ENCODE measurements at regions not wholly inside any gene's neighbourhood (a gene's known extent, or its start where the extent isn't known, plus 50 kb on each side); places are given as distances from the start of the nearest gene placed in this dataset.
"Not testable (repeated sequence)": the region's sequence is repeated elsewhere in the genome, so short reads cannot be mapped to it uniquely, and the experiment has no call there.

- no peak for DNase-seq
Measured at GRCh38 chr2:65778137-65778536, 345.7 kb upstream of the SPRED2 start.

DNA sequence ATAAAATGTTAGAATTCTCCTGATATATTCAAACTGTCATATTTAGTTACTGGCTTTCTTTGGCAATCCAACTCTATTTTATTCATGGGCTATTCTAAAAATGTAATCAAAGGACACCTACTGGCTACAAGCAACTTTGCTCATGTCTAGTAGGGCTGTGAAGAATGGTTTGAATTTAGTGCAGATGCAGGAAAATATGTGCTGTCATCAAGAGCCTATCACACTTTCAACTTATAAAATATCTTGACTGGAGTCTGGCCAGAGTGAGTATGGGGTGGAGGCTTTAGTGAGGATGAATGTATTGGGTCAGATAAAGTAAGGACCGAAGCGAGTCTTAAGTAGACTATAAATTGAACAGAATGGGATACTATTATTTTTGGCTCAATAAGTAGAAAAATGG, 343.4 kb upstream of the SPRED2 start:
- DNase-seq = no peak

DNA sequence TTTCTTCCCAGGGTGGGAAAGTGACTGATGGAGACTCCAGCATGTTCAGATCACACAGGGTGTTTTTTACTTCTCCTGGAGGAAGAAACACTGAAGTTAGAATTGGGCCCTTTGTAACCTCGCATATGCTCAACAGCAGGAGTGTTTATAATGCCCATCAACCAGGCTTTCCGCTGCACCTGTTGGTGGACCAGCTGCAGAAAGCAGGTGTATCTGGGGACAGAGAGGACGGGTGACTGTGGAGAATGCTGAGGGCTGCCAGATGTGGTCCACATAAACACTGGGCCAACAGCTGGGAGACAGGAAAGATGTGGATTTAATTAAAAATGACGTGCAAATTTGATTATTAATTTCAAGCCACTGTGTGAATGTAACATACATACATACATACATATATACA, 335.5 kb upstream of the SPRED2 start:
- DNase-seq = no peak

DNA sequence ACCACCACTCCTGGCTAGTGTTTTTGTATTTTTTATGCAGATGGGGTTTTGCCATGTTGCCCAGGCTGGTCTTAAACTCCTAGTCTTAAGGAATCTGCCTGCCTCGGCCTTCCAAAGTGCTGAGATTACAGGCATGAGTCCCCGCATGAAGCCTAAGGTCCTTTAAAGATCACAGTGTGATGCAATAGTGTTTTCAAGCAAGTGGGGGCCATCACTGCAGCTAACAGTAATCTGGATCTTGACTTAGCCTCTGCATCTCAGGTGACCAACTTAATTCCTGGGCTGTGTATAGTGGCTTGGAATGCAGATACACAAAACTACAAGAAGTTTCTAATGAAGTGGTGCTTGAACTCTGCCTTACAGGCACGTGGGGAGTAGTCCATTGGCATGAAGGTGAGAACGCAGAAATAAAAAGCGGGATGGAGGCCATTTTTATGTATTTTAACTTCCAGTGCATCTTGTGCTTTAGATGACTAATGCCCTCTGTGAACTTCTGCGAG, 334.4 kb upstream of the SPRED2 start:
- no peak for DNase-seq

DNA sequence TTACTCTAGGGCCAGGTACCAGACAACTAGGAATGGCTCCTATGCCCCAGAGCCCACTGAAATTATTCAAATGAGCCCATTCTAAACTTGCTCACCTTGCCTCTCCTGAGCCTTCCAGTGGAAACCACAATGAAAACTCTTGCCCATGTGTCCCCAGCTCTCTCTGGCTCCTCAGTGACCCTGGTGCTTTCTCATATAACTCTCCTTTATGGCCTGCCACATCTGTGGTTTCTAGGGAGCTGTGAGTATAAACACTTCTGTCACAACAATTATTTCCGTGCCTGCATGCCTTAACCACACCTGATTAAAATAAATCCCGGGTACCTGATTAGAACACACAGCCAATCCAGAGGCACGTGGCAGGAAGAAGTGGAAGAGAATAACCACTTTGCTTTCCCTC, 333.0 kb upstream of the SPRED2 start:
- DNase-seq = no peak

GRCh38 chr2:65762068-65762467, 329.7 kb upstream of the SPRED2 start:
- no peak for DNase-seq

GRCh38 chr2:65754219-65754618, 321.8 kb upstream of the SPRED2 start:
- DNase-seq = no peak

DNA sequence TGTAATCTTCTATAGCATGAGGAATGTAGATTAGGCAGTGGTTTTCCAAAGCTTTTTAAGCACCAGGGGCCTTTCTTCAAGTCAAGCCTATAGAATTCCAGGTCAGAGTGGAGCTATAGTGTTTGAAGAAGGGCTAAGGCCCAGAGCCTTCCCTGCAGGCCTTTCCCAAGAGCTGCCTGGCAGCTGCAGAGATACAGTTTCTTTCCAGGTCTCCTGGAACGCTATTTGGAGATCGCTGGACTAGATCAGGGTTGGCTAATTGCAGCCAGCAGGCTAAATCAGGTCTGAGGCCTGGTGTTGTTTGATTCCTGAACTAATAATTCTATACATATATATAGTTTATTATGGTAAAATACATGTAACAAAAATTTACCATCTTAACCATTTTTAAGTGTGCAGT, 319.0 kb upstream of the SPRED2 start:
- DNase-seq = no peak

- no peak for DNase-seq
Measured at GRCh38 chr2:65749545-65749944, 317.1 kb upstream of the SPRED2 start.

DNA sequence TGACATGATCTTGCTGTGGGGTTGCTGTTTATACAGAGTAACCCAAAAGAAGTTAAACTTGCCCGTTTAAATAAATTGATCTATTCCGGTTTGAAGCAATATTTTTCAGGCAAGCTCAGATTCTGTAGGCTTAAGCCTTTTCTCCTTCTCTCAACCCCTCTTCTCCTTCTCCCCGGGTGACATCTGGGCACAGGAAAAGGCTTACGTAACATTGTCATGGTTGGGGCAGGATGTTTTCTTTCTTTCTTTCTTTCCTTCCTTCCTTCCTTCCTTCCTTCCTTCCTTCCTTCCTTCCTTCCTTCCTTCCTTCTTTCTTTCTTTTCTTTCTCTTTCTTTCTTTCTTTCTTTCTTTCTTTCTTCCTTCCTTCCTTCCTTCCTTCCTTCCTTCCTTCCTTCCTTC, 315.5 kb upstream of the SPRED2 start:
- DNase-seq = not testable (repeated sequence)

GRCh38 chr2:65746931-65747675, 314.7 kb upstream of the SPRED2 start:
- DNase-seq = no peak

GRCh38 chr2:65744477-65745200, 312.2 kb upstream of the SPRED2 start:
- no peak for DNase-seq

DNA sequence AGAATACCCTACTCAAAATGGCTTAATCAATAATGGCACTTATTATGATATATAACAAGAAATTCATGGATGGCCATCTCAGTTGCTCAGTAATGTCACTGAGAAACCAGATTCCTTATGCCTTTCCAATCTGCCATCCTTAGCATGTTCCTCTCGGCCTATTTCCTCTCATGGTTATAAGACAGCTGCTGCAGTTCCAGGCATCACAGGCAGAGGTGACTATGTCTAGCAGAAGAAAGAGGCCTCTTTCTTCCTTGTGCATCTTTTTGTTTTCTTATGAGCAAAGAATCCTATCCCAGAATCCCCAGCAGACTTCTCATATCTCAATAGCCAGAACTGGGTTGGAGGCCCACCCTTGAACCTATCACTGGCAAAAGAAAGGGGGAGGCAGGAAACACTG, 310.6 kb upstream of the SPRED2 start:
- DNase-seq = no peak

DNA sequence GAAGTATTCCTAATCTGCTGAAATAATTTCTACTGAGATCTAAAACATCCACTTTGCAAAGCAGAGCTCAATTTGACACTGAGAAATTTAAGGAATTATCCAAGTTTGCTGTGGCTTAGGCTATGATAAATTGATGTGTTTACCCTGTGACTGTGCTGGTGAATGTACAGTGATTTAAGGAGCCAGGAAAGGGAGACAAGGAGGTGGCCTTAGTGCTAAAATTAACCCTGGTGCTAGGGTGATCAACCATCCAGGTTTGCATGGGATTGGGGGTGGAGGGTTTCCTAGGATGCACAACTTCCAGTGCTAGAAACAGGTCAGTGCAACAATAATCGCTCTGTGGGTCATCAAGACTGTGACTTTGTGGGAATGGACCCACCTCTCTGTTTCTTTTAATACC, 307.5 kb upstream of the SPRED2 start:
- no peak for DNase-seq

DNA sequence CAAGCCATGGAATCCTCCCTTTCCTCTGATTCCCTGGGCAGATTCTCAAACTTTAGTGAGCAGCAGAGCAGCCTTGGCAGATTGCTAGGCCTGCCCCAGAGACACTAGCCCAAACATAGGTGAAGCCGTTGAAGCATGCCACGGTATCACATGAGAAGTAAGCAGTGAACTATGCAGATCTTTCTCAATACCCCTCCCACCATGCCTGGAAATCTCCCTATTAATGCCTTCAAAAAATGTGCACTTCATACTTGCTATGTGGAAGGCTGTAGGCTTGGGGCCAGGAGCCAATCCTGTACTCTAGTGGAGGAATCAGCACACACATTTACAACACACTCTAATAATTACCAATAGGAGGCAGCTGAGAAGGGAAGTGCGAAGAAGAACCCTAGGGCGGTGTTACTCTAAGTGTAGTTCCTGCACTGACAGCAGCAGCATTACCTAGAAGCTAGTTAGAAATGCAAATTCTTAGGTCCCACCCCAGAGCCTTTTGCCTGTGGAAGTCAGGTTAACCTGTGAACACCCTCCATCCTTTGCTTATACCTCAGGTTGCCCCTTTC, 305.1 kb upstream of the SPRED2 start:
- no peak for DNase-seq

DNA sequence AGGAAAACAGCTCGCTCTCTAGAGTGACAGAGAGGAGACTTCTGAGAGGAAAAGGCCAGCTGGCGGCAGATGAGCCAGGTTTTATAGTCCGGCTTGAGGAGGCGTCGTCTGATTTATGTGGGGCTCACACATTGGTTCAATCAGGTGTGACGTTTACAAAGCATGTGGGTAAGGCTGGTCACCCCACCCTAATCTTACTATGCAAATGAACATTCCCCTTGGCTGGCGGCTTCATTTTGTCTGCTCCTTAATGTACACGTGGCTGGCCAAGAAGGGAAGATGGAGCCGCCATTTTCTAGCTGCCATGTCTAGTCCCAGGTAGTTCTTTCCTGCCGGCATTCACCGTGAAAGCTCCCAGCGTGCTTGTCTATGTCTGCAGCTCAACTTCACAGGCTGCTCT, 299.1 kb upstream of the SPRED2 start:
- DNase-seq = no peak

DNA sequence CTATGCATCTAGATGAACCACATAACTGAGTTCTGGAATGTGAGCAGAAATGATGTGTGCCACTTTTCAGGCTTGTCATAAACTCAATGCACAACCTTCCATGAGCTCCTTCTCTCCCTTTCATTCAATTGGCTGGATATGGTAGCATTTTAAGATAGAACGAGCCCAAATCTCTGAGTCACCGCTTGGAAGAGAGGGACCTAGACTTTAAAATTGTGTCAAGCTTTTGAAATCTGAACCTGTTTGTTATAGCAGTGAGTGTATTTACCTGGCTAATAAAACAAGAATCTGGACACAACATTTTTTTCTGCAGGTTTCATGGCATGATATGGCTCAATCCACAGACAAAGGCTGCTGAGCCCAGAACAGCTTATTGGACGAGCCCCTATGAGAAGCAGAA, 297.8 kb upstream of the SPRED2 start:
- no peak for DNase-seq

- DNase-seq = no peak
Measured at GRCh38 chr2:65729246-65729645, 296.8 kb upstream of the SPRED2 start.

DNA sequence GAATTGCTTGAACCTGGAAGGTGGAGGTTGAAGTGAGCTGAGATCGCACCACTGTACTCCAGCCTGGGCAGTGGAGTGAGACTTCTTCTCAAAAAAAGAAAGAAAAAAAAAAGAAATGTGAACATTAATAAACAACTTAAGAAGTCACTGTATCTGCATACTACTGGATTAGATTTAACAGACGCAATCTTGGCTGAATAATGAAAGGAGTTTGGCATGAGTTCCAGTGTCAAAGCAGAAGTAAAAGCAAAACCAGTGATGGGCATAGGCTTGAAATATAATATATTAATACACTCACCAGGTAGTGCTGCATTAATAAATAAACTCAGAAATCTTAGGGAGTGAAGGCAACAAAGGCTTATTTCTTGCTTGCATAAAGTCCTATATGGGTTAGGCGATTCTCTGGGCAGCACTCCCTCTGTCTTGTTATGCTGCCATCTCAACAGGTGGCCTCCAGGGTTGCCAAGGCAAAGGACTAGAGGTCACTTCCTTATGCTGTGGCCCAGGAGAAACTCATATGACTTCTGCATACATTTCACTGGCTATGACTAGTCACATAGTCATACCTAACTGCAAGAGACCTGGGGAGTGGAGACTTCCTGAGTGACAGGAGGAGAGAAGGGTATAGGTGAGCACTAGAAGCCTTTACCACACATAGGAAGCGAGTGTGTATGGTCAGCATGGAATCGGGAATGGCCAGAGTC, 296.2 kb upstream of the SPRED2 start:
- DNase-seq = no peak

- DNase-seq = no peak
Measured at GRCh38 chr2:65727816-65728215, 295.4 kb upstream of the SPRED2 start.

GRCh38 chr2:65727381-65727780, 295.0 kb upstream of the SPRED2 start:
- no peak for DNase-seq

GRCh38 chr2:65724752-65725151, 292.4 kb upstream of the SPRED2 start:
- no peak for DNase-seq

DNA sequence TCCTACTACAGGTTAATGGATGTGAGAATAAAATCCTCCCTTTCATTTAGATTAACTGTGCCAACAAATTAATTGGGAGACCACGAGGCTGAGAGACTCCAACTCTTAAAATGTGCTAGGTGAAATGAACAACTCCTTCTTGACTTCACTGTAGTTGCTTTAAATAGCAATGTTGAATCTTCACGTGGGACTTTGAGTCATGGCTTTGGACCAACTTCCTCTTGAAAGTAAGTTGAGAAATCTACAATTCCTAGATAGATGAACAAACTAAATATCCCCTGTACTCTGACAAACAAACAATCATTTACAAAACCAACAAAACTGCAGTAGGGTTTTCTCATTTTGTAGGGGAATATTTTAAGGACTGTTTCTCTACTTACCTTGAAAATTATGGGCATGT, 291.9 kb upstream of the SPRED2 start:
- no peak for DNase-seq

All from NCI-H524 treated with DMSO at 0.1 percent for 48 hours (cell line).